ENCODE measurements at regions not wholly inside any gene's neighbourhood (a gene's known extent, or its start where the extent isn't known, plus 50 kb on each side); places are given as distances from the start of the nearest gene placed in this dataset.

DNA sequence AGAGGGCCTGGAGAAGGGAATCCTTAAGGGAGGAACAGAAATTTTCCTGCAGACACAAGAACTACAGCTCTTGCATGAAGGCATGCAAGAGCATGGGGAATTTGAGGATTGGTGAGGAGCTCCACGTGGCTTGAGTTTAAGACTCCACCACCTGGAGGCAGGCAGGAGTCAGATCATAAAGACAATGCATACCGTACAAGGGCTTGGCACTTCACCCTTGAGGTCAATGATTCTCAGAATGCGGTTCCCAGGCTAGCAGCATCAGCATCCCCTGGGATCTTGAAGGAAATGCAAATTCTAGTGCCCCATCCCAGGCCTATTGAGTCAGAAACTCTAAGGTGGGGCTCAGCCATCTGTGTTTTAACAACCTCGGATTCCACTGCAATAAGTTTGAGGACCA lies 143.8 kb downstream of the C7orf25 start:
- TF ChIP-seq, protein P1, sequence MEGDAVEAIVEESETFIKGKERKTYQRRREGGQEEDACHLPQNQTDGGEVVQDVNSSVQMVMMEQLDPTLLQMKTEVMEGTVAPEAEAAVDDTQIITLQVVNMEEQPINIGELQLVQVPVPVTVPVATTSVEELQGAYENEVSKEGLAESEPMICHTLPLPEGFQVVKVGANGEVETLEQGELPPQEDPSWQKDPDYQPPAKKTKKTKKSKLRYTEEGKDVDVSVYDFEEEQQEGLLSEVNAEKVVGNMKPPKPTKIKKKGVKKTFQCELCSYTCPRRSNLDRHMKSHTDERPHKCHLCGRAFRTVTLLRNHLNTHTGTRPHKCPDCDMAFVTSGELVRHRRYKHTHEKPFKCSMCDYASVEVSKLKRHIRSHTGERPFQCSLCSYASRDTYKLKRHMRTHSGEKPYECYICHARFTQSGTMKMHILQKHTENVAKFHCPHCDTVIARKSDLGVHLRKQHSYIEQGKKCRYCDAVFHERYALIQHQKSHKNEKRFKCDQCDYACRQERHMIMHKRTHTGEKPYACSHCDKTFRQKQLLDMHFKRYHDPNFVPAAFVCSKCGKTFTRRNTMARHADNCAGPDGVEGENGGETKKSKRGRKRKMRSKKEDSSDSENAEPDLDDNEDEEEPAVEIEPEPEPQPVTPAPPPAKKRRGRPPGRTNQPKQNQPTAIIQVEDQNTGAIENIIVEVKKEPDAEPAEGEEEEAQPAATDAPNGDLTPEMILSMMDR (IDR thresholded peaks at IDR 0.05) = no peak
- TF ChIP-seq POLR2A (IDR thresholded peaks at IDR 0.05) = no peak
